ENCODE measurements at regions not wholly inside any gene's neighbourhood (a gene's known extent, or its start where the extent isn't known, plus 50 kb on each side); places are given as distances from the start of the nearest gene placed in this dataset.

- no peak for TF ChIP-seq CTCF (IDR thresholded peaks at IDR 0.05)
- no peak for ATAC-seq (ENCODE audit: low FRiP score)
- no peak for DNase-seq (ENCODE audit: low spot score)
Measured at GRCh38 chr5:172543484-172544298, 89.4 kb upstream of the SH3PXD2B start.

- TF ChIP-seq CTCF (IDR thresholded peaks at IDR 0.05) = no peak
- ATAC-seq (ENCODE audit: low FRiP score) (no peak), DNase-seq (ENCODE audit: low spot score) (no peak)
Measured at GRCh38 chr5:172542651-172543131, 88.4 kb upstream of the SH3PXD2B start.

- TF ChIP-seq CTCF (IDR thresholded peaks at IDR 0.05) = no peak
- DNase-seq (ENCODE audit: low spot score) (no peak), ATAC-seq (ENCODE audit: low FRiP score) (no peak)
Measured at GRCh38 chr5:172541773-172542136, 87.4 kb upstream of the SH3PXD2B start.

GRCh38 chr5:172541099-172541772 lies 86.9 kb upstream of the SH3PXD2B start:
- ATAC-seq (ENCODE audit: low FRiP score) (no peak), DNase-seq (ENCODE audit: low spot score) (no peak)
- TF ChIP-seq CTCF (IDR thresholded peaks at IDR 0.05) = no peak

GRCh38 chr5:172540099-172540870 lies 86.0 kb upstream of the SH3PXD2B start:
- no peak for ATAC-seq (ENCODE audit: low FRiP score)
- DNase-seq (ENCODE audit: low spot score) = no peak
- TF ChIP-seq CTCF (IDR thresholded peaks at IDR 0.05) = no peak

- no peak for TF ChIP-seq CTCF (IDR thresholded peaks at IDR 0.05)
- no peak for ATAC-seq (ENCODE audit: low FRiP score)
- no peak for DNase-seq (ENCODE audit: low spot score)
Measured at GRCh38 chr5:172535108-172535445, 80.8 kb upstream of the SH3PXD2B start.
